ENCODE measurements at regions not wholly inside any gene's neighbourhood (a gene's known extent, or its start where the extent isn't known, plus 50 kb on each side); places are given as distances from the start of the nearest gene placed in this dataset.
"Not testable (repeated sequence)": the region's sequence is repeated elsewhere in the genome, so short reads cannot be mapped to it uniquely, and the experiment has no call there.

GRCh38 chr7:150046290-150047194, 172.8 kb downstream of the ATP6V0E2 start:
- DNase-seq, result not testable (repeated sequence)

- DNase-seq, result not testable (repeated sequence)
Observed at GRCh38 chr7:150047329-150047728, 173.6 kb downstream of the ATP6V0E2 start.

GRCh38 chr7:150047772-150048171, 174.0 kb downstream of the ATP6V0E2 start:
- not testable (repeated sequence) for DNase-seq

GRCh38 chr7:150048244-150049011, 174.7 kb downstream of the ATP6V0E2 start:
- DNase-seq, result not testable (repeated sequence)

- not testable (repeated sequence) for DNase-seq
Observed at GRCh38 chr7:150049012-150049655, 175.4 kb downstream of the ATP6V0E2 start.

GRCh38 chr7:150053396-150053795, 179.6 kb downstream of the ATP6V0E2 start:
- DNase-seq, result not testable (repeated sequence)

- DNase-seq, result not testable (repeated sequence)
Observed at GRCh38 chr7:150054242-150054641, 180.5 kb downstream of the ATP6V0E2 start.

- not testable (repeated sequence) for DNase-seq
Observed at GRCh38 chr7:150060259-150061221, 186.8 kb downstream of the ATP6V0E2 start.

GRCh38 chr7:150063195-150063594, 189.4 kb downstream of the ATP6V0E2 start:
- DNase-seq, result not testable (repeated sequence)

GRCh38 chr7:150069555-150070313, 196.0 kb downstream of the ATP6V0E2 start:
- not testable (repeated sequence) for DNase-seq

- DNase-seq, result not testable (repeated sequence)
Observed at GRCh38 chr7:150077543-150077942, 203.8 kb downstream of the ATP6V0E2 start.

- not testable (repeated sequence) for DNase-seq
Observed at GRCh38 chr7:150081865-150082264, 208.1 kb downstream of the ATP6V0E2 start.

- DNase-seq, result not testable (repeated sequence)
Observed at GRCh38 chr7:150084724-150085123, 211.0 kb downstream of the ATP6V0E2 start.

GRCh38 chr7:150087478-150087877, 213.7 kb downstream of the ATP6V0E2 start:
- not testable (repeated sequence) for DNase-seq

GRCh38 chr7:150089139-150089538, 215.4 kb downstream of the ATP6V0E2 start:
- DNase-seq, result not testable (repeated sequence)

- not testable (repeated sequence) for DNase-seq
Observed at GRCh38 chr7:150090776-150091175, 217.0 kb downstream of the ATP6V0E2 start.

GRCh38 chr7:150093897-150094296, 220.1 kb downstream of the ATP6V0E2 start:
- DNase-seq, result not testable (repeated sequence)

GRCh38 chr7:150096213-150096994, 222.6 kb downstream of the ATP6V0E2 start:
- not testable (repeated sequence) for DNase-seq

- DNase-seq, result not testable (repeated sequence)
Observed at GRCh38 chr7:150098592-150098991, 224.6 kb upstream of the LRRC61 start.
